Activated CD4-positive, alpha-beta T cell treated with anti-CD3 and anti-CD28 coated beads, Interleukin-10, Interleukin-2, amounts not matched to agents 100 ng/mL and 50 ng/mL, durations not matched to agents 16 hours and 8 hours (primary cell): ENCODE measurements at regions not wholly inside any gene's neighbourhood (a gene's known extent, or its start where the extent isn't known, plus 50 kb on each side); places are given as distances from the start of the nearest gene placed in this dataset.

Experiments used
- DNase-seq: peaks from one replicate; pipeline ENCODE4 v3.0.0-alpha.2; 2020

GRCh38 chr13:86974251-86974994 lies 696.7 kb upstream of the SLITRK5 start:
- no peak for DNase-seq

- DNase-seq, result no peak
Observed at GRCh38 chr13:86974995-86975328, 696.2 kb upstream of the SLITRK5 start.

GRCh38 chr13:86976521-86977324 lies 694.4 kb upstream of the SLITRK5 start:
- DNase-seq, result no peak

- DNase-seq, result no peak
Observed at GRCh38 chr13:86986448-86986847, 684.7 kb upstream of the SLITRK5 start.

DNA sequence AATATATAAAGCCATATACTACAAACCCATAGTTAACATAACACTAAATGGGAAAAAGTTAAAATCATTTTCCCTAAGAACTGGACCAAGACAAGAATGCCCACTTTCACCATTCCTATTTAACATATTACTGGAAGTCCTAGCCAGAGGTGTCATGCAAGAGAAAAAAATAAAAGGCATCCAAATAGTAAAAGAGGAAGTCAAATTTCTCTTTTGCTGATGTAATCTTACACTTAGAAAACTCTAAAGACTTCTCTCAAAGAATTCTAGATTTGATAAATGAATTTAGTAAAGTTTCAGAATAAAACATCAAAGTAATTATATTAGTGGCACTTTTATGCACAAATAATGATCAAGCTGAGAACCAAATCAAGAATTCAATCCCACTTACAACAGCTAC lies 678.9 kb upstream of the SLITRK5 start:
- DNase-seq, result no peak

DNA sequence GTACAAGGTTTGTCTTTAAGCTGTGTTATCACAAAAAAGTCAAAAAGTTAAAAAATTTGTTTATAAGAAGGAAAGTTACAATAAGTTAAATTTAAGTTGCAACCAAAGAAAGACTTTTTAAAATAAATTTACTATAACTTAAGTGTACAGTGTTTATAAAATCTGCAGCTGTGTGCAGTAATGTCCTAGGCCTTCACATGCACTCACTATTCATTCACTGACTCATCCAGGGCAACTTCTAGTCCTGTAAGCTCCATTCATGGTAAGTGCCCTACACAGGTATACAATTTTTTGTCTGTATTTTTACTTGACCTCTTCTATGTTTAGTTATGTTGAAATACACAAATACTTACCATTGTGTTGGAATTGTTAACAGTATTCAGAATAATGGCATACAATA lies 667.9 kb upstream of the SLITRK5 start:
- DNase-seq, result no peak

DNA sequence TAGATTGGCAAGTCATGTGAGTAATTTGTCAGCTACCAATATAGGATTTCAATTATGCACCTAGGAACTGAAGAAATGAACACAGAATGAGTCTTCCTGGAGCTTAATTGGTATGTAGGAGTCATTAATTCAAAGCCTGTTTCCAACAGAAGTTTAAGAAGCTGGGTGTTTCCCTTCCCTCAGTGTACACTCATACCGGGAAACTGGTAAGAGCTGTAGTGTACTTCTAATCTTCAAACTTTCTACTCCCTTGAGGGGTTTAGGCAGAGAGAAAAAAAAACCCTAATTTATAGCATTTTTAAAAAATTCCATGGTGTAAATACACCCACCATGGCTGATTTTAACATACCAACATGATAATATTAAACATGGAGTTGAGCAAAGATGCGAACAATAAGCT lies 665.7 kb upstream of the SLITRK5 start:
- no peak for DNase-seq

DNA sequence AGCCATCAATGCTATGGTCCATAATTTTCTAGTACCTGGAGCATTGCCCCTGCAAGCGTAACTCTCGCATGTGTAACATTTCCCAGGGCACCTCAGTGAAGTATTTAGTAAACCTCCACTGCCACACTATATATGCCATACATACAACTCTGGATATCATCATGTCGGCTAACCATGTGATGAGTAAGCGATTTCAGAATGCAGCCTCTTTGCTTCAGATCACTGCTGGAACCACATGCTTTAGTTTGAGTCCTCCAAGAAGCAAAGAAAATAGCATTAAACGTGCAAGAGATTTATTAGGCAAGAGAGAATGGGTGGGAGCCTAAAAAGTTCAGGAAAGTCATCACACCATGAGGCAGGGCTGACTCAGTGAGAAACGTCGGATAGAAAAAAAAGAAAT lies 635.6 kb upstream of the SLITRK5 start:
- no peak for DNase-seq

- DNase-seq, result no peak
Observed at GRCh38 chr13:87042946-87043345, 628.2 kb upstream of the SLITRK5 start.

- DNase-seq, result no peak
Observed at GRCh38 chr13:87052731-87053130, 618.4 kb upstream of the SLITRK5 start.

DNA sequence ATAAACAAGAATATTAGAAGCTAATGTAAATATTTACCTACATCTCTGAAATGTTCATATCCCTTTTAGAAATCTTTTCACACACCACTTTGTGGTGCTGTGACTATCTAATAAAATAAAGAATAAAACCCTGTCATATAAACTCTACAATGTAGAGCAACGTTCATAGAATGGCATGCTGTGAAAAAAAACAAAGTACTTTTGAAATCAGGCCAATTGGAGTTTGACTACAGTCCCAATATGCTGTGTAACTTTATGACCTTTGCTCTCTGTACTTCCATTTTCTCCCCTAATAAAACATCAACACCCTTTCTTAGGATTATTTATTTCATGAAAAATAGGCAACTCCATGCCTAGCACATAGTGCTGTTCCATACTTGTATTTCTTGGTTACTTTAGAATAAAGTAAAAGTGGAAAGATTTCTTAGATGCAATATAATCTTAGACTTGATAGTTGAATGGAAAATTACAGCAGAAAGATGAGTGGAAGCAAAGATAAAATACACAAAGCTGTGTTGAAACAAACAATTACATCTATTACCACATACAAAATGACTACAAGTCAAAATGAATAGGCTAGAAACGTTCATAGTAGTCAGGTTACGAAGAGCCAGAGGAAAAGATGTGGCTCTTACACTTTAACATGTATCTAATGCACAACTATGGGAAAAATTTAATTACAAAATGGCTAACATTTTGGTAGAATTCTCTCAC lies 613.2 kb upstream of the SLITRK5 start:
- no peak for DNase-seq

GRCh38 chr13:87058786-87059329 lies 612.3 kb upstream of the SLITRK5 start:
- no peak for DNase-seq

GRCh38 chr13:87078947-87079795 lies 592.0 kb upstream of the SLITRK5 start:
- no peak for DNase-seq

DNA sequence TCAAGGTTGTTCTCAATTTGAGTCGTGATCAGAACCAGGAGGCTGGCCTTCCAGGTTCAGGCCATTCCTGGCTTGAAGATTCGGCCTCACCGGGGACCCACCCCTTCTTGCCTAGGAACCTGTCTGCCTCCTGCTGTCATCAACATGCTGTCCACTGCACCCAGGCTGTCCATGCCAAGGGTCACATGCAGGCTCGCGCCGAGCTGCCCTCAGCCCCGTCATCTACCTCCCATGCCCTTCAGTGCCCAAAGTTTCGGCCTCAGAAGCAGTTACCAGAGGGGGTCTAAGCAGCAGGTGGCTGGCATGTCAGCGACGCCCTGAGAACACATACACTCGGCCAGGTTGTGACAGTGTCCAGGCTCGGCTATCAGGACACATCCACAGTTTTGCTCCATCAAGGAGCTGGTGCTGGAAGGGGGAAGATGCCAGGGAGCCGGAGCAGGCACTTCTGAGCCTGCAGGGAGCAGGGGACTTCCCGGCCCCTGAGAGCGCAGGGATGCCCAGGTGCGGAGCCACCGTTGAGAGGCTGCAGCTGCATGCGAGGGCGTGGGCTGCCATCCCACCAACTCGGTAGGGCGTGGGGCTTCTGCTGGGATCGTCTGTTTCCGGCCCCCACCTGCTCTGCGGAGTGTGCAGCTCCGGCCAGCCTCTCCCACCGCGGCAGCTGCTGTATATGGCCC lies 590.9 kb upstream of the SLITRK5 start:
- no peak for DNase-seq

DNA sequence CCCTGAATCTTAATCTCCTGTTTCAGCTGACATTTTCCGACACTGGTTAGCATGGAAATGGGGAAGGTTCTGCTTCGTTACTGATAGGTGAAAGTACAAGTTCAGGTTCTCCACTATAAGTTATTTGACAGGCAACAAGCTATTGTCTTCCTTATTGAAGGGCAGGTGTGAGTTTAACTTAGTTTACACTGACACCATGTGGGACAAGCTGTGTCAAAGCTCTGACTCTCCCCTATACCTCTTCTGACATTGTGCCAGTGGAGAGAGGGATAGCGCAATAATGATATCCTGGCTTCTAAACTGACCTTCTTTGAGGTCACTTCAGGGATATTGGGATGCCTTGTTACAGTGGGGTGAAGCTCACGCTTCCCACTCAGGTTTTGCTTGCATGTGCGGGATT lies 587.0 kb upstream of the SLITRK5 start:
- DNase-seq, result no peak

DNA sequence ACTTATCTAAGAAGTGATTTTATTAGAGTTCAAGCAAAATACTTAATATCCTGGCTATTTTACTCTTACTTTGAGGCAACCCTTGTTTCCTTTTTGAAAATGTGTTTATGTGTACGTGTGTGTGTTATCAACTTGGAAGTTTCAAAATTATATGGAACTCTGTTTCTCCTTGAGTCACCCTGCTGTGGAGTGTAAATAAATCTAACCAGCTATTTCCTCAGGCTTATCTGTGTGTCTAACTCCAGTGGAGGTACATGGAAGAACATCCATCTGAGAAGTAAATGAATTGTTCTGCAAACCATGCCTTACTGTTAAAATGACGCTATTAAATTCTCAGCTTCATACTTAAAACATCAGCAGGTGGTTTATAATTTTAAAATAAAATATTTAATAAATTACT lies 583.4 kb upstream of the SLITRK5 start:
- no peak for DNase-seq

DNA sequence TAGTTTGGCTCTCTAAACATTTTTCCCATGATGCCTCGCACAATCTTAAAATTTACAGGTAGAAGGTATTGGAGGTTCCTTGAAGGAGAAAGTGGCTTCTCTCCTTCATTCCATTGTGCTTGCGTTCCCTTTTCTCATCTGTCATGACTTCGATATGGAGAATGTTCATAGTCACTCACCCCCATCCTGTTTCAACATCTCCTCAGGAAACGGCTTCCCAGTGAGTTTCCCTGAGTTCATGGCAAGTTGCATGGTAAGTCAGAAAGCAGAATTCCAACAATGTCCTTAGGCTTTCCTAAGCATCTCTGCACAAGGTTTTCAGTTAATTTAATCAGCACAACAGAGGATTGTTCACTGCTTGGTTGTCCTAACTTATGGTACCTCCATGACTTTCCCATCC lies 581.8 kb upstream of the SLITRK5 start:
- DNase-seq, result no peak

DNA sequence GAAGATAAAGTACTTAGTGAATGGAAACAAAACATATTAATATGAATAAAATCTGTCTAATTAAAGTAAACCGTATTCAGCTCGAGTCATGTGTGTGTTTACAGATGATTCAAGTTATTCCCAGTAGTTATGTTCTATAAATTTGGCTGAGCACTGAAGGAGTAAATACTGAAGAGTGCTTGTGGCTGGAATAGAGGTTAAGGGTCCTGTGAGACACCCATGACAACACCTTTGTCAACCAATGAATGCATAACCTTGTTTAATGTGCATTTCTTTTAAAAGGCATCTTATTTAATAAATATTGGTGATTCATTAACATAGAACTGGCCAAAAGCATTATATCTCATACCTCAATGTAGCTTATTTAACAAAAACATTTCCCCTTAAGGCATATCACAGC lies 577.8 kb upstream of the SLITRK5 start:
- DNase-seq, result no peak

DNA sequence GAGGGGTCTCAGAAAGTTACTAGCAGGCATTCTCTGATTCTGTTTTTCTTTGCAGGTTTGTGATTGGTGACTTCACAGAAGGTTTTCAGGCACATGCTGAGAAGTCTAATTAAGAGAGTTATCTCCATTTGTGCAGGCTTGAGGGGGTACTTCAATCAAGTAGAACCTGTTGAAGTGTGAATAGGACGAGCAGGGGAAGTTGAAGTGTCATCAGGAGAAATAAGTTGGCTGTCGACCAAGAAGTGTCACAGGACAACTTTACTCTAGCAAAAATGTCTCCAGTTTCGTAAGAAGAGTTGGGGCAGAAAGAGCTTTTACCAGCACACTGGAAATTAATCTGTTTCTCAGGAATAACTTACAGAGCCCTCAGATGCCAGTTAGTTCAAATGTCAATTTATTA lies 576.5 kb upstream of the SLITRK5 start:
- no peak for DNase-seq

- no peak for DNase-seq
Observed at GRCh38 chr13:87100431-87100830, 570.7 kb upstream of the SLITRK5 start.

- no peak for DNase-seq
Observed at GRCh38 chr13:87107651-87108050, 563.5 kb upstream of the SLITRK5 start.

DNA sequence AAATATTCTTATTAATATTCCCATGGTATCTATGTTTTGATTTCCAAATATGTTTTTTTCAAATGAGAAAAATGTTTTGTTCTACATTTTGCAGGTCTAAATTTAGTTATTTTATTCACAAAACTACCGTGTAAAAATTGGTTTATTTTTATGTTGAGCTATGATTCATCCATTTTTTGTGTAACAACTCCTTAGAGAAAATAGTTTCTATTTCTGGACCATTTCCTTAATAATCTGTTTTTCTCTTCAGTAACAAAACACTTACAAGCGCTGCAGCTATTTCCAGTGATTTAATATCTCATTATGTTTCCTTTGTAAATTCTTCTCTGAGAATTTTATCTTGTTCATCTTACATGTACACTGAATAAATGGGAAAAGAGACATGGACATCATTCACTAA lies 550.7 kb upstream of the SLITRK5 start:
- DNase-seq, result no peak
